GM18951 (cell line): ENCODE measurements at regions not wholly inside any gene's neighbourhood (a gene's known extent, or its start where the extent isn't known, plus 50 kb on each side); places are given as distances from the start of the nearest gene placed in this dataset.

Source experiments
- POLR2A ChIP-seq: IDR thresholded peaks from 4 replicates; pipeline ENCODE4 v1.6.1; 2011; ENCODE audit warnings: mild to moderate bottlenecking; ENCODE audit not compliant: insufficient read length, insufficient read depth; ENCODE audit errors: extremely low read depth
- in situ Hi-C: fragments of 300-500 bp; cut with MboI; formaldehyde crosslinking; loops from one replicate; pipeline ENCODE4 v1.12.0; 2022; ENCODE audit warnings: low sequenced_read_pairs, mixed read lengths, inconsistent platforms; ENCODE audit not compliant: unreplicated experiment

DNA sequence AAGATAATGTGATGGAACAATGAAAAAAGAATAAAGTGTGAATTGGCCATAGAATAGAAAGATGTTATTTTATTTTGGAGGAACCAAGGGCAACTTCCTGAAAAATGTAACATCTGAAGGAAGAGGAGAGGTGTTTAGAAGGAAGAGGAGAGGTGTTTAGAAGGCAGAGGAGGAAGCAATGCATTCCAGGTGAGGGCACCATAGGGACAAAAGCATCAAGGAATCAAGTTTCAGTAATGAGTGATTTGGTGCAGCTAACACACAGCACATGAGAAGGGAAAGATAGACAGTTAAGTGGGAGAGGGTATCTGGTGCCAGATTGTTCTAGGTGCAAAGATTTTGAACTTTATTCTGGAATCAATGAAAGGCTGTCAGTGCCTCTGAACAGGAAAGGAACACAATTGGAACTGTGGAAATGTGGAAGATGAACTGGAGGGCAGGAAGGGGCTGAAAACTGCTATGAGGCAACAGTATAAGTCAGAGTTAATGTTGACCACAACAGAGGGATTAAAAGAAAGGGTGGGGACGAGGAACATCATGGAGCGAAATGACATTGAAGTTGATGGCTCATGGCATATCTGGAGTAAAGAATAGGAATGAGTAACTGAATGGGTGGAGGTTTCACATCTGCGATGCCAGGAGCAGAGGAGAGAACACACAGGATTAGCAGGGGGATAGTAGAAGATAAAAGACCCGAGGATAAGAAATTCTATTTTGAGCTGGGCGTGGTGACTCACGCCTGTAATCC is 326.6 kb downstream of the LRIG3 start:
- TF ChIP-seq POLR2A: no peak
- in situ Hi-C loops: no loop called here

DNA sequence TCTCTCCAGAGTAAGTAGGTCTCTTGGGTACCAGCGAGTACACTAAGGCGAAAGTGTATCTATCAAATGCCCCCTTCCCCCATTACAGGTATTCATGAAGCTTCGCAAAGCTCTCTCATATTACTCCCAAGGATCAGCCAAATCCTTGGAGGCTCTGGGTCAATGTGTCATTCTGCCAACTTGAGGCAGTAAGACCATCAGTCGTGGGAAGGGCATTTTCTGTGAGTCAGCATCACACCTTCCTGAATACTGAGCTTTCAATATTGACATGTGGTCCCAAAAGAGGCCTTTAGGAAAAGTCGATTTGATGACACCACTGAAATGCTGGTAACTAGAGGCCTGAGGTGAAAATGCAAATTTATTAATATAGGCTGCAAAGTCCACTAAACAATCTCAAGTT is 323.9 kb downstream of the LRIG3 start:
- no peak for TF ChIP-seq POLR2A
- in situ Hi-C loops: no loop called here

DNA sequence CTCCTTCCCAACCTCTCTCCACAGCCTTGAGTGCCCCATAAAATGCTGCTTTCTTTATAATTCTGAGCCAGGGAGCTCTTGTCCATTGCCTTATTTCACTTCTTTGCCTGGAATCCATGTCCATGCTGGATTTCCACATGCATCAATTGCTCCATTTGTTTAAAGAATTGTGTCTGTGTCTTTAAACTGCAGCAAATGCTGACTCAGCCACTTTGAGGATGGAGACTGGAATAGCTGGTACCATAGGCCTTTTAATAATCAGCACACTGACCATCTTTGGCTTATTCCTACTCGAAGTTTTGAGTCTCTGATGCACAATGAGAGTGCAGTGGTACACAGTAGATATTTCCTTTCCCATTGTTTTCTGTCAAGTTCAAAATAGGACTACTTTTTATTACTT is 318.8 kb downstream of the LRIG3 start:
- TF ChIP-seq POLR2A: no peak
- in situ Hi-C loops: no loop called here

DNA sequence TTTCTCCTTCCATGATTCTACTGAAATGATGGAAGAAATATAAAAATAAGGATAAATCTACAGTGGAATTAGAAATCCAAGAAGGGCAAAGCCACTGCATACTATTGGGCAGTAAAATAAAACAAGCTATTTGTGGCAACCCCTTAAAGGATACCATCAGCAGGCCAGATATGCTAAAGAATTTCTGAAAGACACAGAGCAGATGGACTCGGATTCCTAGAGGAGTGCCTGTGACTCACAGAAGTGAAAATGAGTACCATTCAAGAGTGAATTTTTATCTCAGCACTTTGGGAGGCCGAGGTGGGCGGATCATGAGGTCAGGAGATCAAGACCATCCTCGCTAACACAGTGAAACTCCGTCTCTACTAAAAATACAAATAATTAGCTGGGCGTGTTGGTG is 318.1 kb downstream of the LRIG3 start:
- in situ Hi-C loops: no loop called here
- TF ChIP-seq POLR2A: no peak

DNA sequence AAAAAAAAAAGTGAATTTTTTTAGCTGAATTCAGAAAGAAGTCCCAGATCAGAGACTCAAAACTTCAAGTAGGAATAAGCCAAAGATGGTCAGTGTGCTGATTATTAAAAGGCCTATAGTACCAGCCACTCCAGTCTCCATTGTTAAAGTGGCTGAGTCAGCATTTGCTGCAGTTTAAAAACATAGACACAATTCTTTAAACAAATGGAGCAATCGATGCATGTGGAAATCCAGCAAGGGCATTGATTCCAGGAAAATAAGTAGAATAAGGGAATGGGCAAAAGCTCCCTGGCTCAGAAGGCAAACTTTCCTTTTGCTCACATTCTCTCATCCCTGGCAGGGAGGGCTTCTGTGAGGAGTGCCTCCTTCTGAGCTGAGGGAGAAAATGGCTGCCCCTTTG is 317.6 kb downstream of the LRIG3 start:
- in situ Hi-C loops: no loop called here
- TF ChIP-seq POLR2A: no peak

DNA sequence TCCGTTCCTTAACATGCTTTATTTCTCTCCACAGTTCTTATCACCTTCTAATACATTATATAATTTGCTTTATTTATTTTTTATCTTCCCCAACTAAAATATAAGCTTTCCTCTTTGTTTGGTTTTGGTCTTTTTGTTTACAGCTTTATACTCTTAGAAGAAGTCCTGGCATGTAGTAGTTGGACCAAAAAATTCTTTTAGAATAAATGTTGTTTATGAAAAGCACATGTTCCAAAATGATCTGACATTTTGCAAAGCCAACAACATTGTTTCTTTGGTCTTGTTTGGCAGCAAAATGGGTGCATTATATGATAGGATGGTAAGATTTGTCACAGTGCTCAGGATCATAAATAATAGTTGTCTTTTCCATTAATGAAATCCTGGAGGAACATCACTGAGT is 312.5 kb downstream of the LRIG3 start:
- TF ChIP-seq POLR2A: no peak
- in situ Hi-C loops: no loop called here

DNA sequence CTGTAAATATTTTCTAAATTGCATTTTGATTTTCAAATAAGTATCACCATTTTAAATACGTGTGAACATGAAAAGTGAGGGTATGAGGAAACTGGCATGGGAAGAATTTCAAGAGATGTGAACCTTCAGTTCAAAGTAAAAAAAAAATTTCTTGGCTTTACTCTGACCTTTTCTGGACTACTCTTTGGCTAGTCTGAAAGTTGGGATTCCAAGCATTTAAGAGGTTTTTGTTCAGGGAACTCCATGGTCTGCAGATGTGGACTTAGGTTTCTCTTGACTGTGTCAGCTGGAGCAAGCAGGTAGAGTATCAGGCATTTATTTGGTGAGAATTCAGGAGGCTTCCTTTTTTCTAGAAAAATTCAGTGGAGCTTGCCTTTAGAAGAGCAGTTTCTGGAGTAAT is 311.6 kb downstream of the LRIG3 start:
- TF ChIP-seq POLR2A: no peak
- in situ Hi-C loops: no loop called here

DNA sequence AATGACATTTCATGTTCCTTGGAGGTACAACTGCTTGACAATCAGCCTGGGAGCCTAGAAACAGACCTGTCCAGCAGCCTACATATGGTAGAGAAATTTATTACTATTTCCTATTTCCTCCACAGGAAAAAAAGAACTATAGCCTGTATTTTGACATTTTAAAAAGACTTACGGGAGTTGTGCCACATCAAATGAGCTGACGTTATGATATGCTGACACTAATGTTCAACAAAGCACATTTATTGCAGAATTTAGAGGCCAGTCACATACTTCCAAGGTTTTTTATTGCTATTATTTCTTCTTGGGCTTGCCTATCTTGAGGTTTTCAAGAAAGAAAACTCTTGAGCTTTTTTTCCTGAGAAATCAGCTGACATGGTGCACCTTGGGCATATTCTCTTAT is 305.3 kb downstream of the LRIG3 start:
- in situ Hi-C loops: no loop called here
- no peak for TF ChIP-seq POLR2A

DNA sequence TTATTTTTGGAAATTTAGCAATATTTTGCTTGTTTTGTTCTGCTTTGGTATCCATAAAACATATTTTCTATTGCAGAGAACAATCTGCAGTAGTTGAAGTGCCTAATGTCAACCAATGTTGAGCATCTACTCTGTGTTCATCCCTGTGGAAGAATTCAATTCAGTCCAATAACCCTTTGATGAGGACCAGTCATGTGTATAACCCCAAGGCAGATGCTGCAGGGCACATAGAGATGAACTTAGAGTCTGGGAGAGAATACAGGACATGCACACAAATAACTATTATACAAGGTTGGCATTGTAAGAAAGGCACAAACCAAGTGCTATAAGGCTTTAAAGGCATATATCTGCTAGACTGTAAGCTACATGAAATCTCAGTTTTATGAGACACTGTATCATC is 304.7 kb downstream of the LRIG3 start:
- no peak for TF ChIP-seq POLR2A
- in situ Hi-C loops: no loop called here

DNA sequence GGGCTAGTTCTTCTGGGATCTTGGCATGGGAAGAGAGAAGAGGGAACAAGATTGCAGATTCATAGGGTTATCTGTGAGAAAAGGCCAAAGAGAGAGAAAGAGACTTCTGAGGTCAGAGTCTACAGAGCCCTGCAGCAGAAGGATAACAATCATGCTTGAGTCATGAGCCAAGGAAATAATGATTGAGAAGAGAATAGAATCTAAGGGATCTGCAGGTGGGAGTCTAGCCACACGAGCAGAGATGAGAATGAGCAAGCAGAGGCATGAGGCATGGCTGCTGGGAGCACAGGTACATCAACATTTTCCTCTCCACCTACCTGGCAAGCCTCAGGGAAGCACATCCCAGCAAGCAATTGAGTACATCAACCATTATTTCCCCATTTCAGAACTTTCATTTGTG is 303.7 kb downstream of the LRIG3 start:
- in situ Hi-C loops: no loop called here
- no peak for TF ChIP-seq POLR2A

DNA sequence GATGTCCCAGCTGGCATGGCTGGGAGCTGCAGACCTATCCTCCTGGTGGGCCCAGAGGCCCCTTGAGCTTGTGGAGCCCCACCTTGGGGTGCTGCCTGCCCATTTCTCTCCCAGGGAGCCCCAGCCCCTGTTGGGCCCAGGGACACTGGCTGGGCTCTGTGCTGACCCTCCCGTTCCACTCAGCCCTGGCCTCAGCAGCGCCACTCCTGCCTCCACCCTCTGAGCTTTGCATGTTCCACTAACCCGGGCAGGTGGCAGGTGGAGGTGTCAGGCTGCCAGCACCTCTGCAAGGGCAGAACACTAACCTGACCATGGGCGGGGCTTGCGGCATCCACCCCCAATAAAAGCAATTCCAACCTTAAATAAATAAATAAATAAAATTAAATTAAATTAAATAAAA is 299.2 kb downstream of the LRIG3 start:
- in situ Hi-C loops: no loop called here

DNA sequence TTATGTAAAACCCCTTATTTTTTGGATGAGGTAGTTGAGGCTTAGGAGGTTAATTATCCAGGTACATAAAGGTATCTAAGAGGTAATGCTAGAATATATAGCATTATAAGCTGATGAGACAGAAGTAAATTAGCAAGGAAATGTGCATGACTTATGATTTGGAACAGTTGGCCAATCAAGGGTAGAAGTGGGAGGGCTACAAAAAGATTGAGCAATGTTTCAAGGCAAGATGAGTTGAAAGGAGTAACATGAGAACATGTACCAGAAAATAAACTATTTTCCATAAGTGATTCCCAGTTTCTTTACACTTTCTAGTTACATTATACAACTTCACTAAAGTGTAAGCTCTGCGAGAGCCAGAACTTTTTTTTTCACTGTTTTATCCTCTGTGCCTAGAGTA is 290.9 kb downstream of the LRIG3 start:
- no peak for TF ChIP-seq POLR2A
- in situ Hi-C loops: no loop called here

More for the DNA sequence above, 299.2 kb downstream of the LRIG3 start:
- TF ChIP-seq POLR2A: no peak

DNA sequence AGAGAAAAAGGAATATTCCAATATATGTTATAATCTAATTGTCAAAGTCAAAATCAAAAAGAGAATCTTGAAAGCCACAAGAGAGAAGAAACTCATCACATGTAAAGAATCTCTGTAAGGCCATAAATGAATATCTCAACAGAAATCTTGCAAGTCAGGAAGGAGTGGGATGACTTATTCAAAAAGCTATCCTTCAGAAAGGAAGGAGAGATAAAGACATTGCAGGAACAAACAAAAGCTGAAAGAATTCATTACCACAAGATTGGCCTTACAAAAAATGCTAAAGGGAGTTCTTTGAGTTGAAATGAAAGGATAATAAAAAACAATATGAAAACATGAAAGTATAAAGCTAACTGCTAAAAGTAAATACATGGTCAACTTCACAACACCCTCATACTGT is 286.8 kb downstream of the LRIG3 start:
- in situ Hi-C loops: no loop called here
- TF ChIP-seq POLR2A: no peak

DNA sequence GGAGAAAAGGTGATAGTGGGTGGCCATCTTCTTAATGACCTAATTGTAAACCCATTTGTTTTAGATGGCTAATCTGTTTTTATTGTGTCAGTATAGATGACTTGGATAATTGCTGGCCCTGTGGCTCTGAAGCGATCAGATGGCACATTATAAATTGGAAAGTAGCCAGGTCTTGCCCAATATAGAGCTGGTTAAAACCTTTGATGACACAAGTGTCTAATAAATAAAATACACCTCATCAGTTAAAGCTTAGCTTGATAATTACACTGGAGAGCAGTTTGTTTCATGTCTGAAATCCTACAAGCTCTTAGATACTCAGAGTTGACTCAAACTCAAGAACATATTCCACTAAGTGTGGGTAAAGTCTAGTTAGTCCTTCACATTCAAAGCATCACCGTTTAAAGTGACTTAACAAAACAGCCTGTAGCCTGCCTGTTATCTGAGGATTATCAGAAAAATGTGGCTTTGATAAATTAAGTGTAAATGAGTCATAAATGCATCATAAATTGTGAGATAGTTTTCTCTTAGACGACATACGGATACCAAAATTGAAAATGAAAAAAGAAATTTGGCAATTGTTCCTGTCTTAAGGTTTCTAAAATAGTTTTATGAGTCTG is 280.9 kb downstream of the LRIG3 start:
- TF ChIP-seq POLR2A: no peak
- in situ Hi-C loops: no loop called here

DNA sequence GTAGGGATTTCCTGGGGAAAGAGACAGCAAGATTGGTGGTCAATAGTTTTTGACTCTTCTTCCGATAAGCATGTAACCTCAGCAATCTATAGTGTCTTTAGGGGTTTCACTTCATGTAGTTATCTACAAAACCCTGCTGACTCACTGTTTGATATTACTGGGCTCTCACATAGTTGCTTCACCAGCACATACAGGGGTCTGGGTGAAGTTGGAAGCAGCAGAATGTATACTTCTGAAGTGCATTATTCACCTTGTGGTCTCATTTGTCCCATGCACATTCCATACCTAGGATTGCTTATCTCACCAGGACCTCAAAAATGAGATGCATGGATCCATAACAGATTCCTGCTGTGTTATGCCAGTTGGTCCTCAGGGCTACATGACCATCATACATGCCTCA is 280.0 kb downstream of the LRIG3 start:
- TF ChIP-seq POLR2A: no peak
- in situ Hi-C loops: no loop called here

DNA sequence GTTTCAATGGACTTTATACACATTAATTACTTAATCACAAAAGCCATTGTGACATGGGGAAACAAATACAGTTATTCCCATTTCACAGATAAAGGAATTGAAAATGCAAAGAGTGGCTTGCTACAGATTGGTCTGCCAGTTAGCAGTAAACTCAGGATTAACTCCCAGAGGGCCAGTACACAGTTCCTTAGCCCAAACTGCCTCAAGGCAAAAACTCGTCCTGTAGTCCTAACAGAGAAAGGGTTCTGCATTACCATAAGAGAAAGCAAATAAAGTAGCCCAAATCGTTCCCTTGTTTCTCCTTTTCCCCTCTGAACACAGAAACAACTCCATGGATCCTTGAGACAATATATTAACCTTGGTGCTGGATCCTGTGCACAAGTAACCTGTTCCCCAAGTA is 274.4 kb downstream of the LRIG3 start:
- no peak for TF ChIP-seq POLR2A
- in situ Hi-C loops: no loop called here
